GM23338 (cell line): ENCODE measurements at regions not wholly inside any gene's neighbourhood (a gene's known extent, or its start where the extent isn't known, plus 50 kb on each side); places are given as distances from the start of the nearest gene placed in this dataset.

ENCODE experiments used
- ATAC-seq: fragments of 200-7000 bp; cut with Tn5 transposase; 3 replicates; pipeline ENCODE4 v1.9.1; 2020
- DNase-seq: peaks from one replicate; pipeline ENCODE4 v3.0.0-alpha.2; 2015; ENCODE audit warnings: low spot score
- H2AFZ ChIP-seq: fragments of 200-600 bp; sonication (generic); 2 replicates; pipeline ENCODE4 v1.8.0; 2016; ENCODE audit warnings: antibody characterized with exemption, mild to moderate bottlenecking, moderate library complexity
- H3F3A ChIP-seq: fragments of 200-600 bp; sonication (generic); replicated peaks from 2 replicates; pipeline ENCODE4 v1.8.0; 2017; ENCODE audit warnings: antibody characterized with exemption, mixed run types, low read depth
- H3K27ac ChIP-seq: fragments of 200-600 bp; sonication (generic); 2 replicates; pipeline ENCODE4 v1.6.1; 2016; ENCODE audit warnings: low read depth
- H3K27me3 ChIP-seq: fragments of 200-600 bp; sonication (generic); 2 replicates; pipeline ENCODE4 v1.8.0; 2016; ENCODE audit warnings: mild to moderate bottlenecking, mixed run types, moderate library complexity; ENCODE audit not compliant: insufficient read depth
- H3K36me3 ChIP-seq: fragments of 200-600 bp; sonication (generic); 2 replicates; pipeline ENCODE4 v1.8.0; 2016; ENCODE audit warnings: mild to moderate bottlenecking; ENCODE audit not compliant: insufficient read depth
- H3K4me1 ChIP-seq: fragments of 200-600 bp; sonication (generic); 2 replicates; pipeline ENCODE4 v1.8.0; 2016; ENCODE audit warnings: mild to moderate bottlenecking, moderate library complexity; ENCODE audit not compliant: insufficient read depth
- H3K4me2 ChIP-seq: fragments of 200-600 bp; sonication (generic); 2 replicates; pipeline ENCODE4 v1.7.1; 2017; ENCODE audit warnings: mixed run types
- H3K4me3 ChIP-seq: fragments of 200-600 bp; sonication (generic); 2 replicates; pipeline ENCODE4 v1.6.1; 2016; ENCODE audit warnings: mixed run types
- H3K79me2 ChIP-seq: fragments of 200-600 bp; sonication (generic); replicated peaks from 2 replicates; pipeline ENCODE4 v1.8.0; 2017; ENCODE audit warnings: mild to moderate bottlenecking; ENCODE audit not compliant: insufficient read depth
- H3K9me2 ChIP-seq: fragments of 200-600 bp; sonication (generic); 2 replicates; pipeline ENCODE4 v1.8.0; 2017; ENCODE audit not compliant: insufficient read depth
- H4K20me1 ChIP-seq: fragments of 200-600 bp; sonication (generic); replicated peaks from 2 replicates; pipeline ENCODE4 v1.8.0; 2017; ENCODE audit warnings: mild to moderate bottlenecking; ENCODE audit not compliant: insufficient read depth
- H3K27ac Mint-ChIP-seq: 2 replicates; pipeline ENCODE4 v1.8.0; 2020; ENCODE audit warnings: inconsistent platforms, mild to moderate bottlenecking, moderate library complexity, mixed read lengths
- H3K27me3 Mint-ChIP-seq: 3 replicates; pipeline ENCODE4 v1.8.0; 2022; ENCODE audit warnings: low read depth, mild to moderate bottlenecking, moderate library complexity, mixed read lengths, inconsistent platforms; ENCODE audit not compliant: insufficient read depth, poor library complexity
- H3K36me3 Mint-ChIP-seq: 3 replicates; pipeline ENCODE4 v1.8.0; 2021; ENCODE audit warnings: low read depth, mild to moderate bottlenecking, inconsistent platforms, moderate library complexity, mixed read lengths
- H3K4me1 Mint-ChIP-seq: 3 replicates; pipeline ENCODE4 v1.8.0; 2020; ENCODE audit warnings: mild to moderate bottlenecking, inconsistent platforms, mixed read lengths
- H3K4me3 Mint-ChIP-seq: 3 replicates; pipeline ENCODE4 v1.8.0; 2021; ENCODE audit warnings: moderate library complexity, mild to moderate bottlenecking, inconsistent platforms, mixed read lengths
- H3K9me3 Mint-ChIP-seq: 3 replicates; pipeline ENCODE4 v1.8.0; 2020; ENCODE audit warnings: moderate library complexity, mild to moderate bottlenecking, inconsistent platforms, mixed read lengths
- EZH2phosphoT487 ChIP-seq: fragments of 200-600 bp; sonication (generic); IDR thresholded peaks from one replicate; pipeline ENCODE4 v1.8.1; 2018; ENCODE audit warnings: antibody characterized with exemption; ENCODE audit not compliant: unreplicated experiment
- ZNF331 ChIP-seq: fragments of 250-450 bp; sonication (Bioruptor Pico); IDR thresholded peaks from 2 replicates; pipeline ENCODE4 v1.5.0; 2020; ENCODE audit warnings: low read depth, mild to moderate bottlenecking, moderate library complexity
- TF ChIP-seq, protein P1 (sequence below): IDR thresholded peaks from one replicate; pipeline ENCODE4 v1.6.1; 2018; ENCODE audit warnings: antibody characterized with exemption; ENCODE audit not compliant: unreplicated experiment
- TF ChIP-seq, protein P2 (sequence below): fragments of 250-450 bp; sonication (Bioruptor Pico); IDR thresholded peaks from 2 replicates; pipeline ENCODE4 v1.5.0; 2020; ENCODE audit warnings: mild to moderate bottlenecking, moderate library complexity

DNA sequence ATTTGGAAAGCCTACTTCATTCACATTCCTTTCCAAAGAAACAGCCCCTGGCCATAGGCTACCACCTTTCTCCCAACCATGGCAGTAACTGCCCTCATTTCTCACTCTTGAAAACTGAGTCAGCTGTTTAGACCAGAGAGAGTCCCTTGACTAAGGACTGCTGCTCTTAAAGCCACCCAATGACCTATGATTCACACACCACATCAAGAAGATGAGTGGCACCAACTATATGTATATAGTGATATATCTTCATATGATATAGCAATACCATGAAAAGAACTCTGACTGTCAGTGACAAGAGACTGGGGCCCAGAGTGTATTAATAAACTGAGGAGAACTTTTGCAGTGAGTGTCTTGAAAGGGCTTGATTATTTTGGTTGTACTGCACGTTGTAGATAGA, 404.5 kb upstream of the ASIC2 start:
- no peak for ATAC-seq
- no peak for DNase-seq
- Histone ChIP-seq H3K27me3 (no peaks in the 10 kb centered on the region; the same call in 1 of the 2 replicates), H3K27ac (no peak overlapping the region), H3K4me3 (no peak overlapping the region), H3K36me3 (no peaks in the 10 kb centered on the region), H2AFZ (no peak overlapping the region), H4K20me1 (no peaks in the 10 kb centered on the region), H3F3A (no peaks in the 10 kb centered on the region), H3K9me2 (no peaks in the 10 kb centered on the region), H3K4me1 (no peaks in the 10 kb centered on the region), H3K79me2 (no peaks in the 10 kb centered on the region), H3K4me2 (no peak overlapping the region)
- Mint-ChIP-seq H3K27ac (no peak overlapping the region), H3K4me3 (no peak overlapping the region), H3K4me1 (no peaks in the 10 kb centered on the region), H3K36me3 (no peaks in the 10 kb centered on the region), H3K9me3 (no peaks in the 10 kb centered on the region), H3K27me3 (no peaks in the 10 kb centered on the region)
- TF ChIP-seq, protein P1, sequence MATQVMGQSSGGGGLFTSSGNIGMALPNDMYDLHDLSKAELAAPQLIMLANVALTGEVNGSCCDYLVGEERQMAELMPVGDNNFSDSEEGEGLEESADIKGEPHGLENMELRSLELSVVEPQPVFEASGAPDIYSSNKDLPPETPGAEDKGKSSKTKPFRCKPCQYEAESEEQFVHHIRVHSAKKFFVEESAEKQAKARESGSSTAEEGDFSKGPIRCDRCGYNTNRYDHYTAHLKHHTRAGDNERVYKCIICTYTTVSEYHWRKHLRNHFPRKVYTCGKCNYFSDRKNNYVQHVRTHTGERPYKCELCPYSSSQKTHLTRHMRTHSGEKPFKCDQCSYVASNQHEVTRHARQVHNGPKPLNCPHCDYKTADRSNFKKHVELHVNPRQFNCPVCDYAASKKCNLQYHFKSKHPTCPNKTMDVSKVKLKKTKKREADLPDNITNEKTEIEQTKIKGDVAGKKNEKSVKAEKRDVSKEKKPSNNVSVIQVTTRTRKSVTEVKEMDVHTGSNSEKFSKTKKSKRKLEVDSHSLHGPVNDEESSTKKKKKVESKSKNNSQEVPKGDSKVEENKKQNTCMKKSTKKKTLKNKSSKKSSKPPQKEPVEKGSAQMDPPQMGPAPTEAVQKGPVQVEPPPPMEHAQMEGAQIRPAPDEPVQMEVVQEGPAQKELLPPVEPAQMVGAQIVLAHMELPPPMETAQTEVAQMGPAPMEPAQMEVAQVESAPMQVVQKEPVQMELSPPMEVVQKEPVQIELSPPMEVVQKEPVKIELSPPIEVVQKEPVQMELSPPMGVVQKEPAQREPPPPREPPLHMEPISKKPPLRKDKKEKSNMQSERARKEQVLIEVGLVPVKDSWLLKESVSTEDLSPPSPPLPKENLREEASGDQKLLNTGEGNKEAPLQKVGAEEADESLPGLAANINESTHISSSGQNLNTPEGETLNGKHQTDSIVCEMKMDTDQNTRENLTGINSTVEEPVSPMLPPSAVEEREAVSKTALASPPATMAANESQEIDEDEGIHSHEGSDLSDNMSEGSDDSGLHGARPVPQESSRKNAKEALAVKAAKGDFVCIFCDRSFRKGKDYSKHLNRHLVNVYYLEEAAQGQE: no peak
- TF ChIP-seq ZNF331 (CRISPR knock-in tag) (no peak), EZH2phosphoT487 (no peak)
- TF ChIP-seq, protein P2, sequence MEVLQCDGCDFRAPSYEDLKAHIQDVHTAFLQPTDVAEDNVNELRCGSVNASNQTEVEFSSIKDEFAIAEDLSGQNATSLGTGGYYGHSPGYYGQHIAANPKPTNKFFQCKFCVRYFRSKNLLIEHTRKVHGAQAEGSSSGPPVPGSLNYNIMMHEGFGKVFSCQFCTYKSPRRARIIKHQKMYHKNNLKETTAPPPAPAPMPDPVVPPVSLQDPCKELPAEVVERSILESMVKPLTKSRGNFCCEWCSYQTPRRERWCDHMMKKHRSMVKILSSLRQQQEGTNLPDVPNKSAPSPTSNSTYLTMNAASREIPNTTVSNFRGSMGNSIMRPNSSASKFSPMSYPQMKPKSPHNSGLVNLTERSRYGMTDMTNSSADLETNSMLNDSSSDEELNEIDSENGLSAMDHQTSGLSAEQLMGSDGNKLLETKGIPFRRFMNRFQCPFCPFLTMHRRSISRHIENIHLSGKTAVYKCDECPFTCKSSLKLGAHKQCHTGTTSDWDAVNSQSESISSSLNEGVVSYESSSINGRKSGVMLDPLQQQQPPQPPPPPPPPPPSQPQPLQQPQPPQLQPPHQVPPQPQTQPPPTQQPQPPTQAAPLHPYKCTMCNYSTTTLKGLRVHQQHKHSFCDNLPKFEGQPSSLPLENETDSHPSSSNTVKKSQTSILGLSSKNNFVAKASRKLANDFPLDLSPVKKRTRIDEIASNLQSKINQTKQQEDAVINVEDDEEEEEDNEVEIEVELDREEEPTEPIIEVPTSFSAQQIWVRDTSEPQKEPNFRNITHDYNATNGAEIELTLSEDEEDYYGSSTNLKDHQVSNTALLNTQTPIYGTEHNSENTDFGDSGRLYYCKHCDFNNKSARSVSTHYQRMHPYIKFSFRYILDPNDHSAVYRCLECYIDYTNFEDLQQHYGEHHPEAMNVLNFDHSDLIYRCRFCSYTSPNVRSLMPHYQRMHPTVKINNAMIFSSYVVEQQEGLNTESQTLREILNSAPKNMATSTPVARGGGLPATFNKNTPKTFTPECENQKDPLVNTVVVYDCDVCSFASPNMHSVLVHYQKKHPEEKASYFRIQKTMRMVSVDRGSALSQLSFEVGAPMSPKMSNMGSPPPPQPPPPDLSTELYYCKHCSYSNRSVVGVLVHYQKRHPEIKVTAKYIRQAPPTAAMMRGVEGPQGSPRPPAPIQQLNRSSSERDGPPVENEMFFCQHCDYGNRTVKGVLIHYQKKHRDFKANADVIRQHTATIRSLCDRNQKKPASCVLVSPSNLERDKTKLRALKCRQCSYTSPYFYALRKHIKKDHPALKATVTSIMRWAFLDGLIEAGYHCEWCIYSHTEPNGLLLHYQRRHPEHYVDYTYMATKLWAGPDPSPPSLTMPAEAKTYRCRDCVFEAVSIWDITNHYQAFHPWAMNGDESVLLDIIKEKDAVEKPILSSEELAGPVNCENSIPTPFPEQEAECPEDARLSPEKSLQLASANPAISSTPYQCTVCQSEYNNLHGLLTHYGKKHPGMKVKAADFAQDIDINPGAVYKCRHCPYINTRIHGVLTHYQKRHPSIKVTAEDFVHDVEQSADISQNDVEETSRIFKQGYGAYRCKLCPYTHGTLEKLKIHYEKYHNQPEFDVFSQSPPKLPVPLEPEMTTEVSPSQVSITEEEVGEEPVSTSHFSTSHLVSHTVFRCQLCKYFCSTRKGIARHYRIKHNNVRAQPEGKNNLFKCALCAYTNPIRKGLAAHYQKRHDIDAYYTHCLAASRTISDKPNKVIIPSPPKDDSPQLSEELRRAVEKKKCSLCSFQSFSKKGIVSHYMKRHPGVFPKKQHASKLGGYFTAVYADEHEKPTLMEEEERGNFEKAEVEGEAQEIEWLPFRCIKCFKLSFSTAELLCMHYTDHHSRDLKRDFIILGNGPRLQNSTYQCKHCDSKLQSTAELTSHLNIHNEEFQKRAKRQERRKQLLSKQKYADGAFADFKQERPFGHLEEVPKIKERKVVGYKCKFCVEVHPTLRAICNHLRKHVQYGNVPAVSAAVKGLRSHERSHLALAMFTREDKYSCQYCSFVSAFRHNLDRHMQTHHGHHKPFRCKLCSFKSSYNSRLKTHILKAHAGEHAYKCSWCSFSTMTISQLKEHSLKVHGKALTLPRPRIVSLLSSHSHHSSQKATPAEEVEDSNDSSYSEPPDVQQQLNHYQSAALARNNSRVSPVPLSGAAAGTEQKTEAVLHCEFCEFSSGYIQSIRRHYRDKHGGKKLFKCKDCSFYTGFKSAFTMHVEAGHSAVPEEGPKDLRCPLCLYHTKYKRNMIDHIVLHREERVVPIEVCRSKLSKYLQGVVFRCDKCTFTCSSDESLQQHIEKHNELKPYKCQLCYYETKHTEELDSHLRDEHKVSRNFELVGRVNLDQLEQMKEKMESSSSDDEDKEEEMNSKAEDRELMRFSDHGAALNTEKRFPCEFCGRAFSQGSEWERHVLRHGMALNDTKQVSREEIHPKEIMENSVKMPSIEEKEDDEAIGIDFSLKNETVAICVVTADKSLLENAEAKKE: no peak
